GM19395 (cell line): ENCODE measurements at regions not wholly inside any gene's neighbourhood (a gene's known extent, or its start where the extent isn't known, plus 50 kb on each side); places are given as distances from the start of the nearest gene placed in this dataset.

Experiments
- ATAC-seq: cut with Tn5 transposase; IDR thresholded peaks from one replicate; pipeline ENCODE4 v1.9.1; 2021; ENCODE audit warnings: mild to moderate bottlenecking, moderate library complexity; ENCODE audit not compliant: unreplicated experiment

- ATAC-seq: no peak
Observed at GRCh38 chr3:9301091-9301490, 51.6 kb upstream of the SRGAP3 start.

DNA sequence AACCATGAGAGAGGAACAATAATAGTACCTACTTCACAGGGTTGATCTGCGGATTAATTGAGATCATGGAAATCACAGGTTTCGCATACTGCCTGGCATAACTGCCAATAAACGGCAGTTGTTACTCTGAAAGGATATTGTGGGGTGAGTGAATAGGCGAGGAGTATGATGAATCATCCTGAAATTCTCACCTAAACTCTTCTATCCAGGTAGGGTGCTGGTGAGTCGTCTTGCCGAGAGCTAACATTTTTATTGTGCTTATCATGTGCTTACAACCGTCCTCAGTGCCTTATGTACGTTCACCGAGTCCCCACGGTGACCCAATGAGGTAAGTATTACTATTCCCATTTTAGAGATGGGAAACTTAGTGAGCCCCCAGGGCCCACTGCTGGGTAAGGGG lies 52.4 kb upstream of the SRGAP3 start:
- ATAC-seq: no peak

GRCh38 chr3:9302425-9303181 lies 53.2 kb upstream of the SRGAP3 start:
- peak; percentile 96 for ATAC-seq

DNA sequence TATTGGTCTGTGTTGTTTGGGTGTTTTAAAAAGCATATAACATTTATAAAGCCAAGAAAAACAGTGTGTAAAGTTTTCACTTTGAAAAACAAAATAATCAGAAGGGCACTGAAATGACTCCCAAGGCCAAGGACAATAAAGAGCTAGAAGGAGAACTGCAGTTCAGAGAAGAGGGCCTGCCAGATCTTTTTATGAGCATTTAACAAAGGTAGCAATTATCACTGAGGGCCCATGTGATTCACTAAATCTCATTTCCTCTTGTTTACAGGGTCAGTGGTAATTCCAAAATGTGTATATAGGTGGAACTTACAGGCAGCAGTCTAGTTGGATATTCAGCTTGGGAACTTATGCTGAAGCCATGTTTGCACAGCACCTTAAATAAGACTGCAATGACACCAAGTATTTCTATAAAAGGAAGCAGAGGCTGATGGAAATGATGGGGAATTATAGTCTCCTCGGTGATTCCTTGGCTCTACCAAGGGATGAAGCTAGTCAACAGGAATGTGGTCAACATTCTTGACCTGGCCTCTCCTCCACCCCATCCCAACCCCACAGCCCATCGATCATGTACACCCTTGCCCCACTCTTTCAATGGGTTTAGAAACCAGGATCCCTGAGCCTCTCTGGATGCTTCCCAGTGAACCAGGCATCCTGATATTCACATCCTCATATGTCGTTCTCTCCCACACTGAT lies 54.4 kb upstream of the THUMPD3 start:
- ATAC-seq: no peak

- no peak for ATAC-seq
Observed at GRCh38 chr3:9310043-9310442, 52.8 kb upstream of the THUMPD3 start.

- no peak for ATAC-seq
Observed at GRCh38 chr3:9311228-9311627, 51.6 kb upstream of the THUMPD3 start.
